ENCODE measurements at regions not wholly inside any gene's neighbourhood (a gene's known extent, or its start where the extent isn't known, plus 50 kb on each side); places are given as distances from the start of the nearest gene placed in this dataset.
"Not testable (repeated sequence)": the region's sequence is repeated elsewhere in the genome, so short reads cannot be mapped to it uniquely, and the experiment has no call there.

DNA sequence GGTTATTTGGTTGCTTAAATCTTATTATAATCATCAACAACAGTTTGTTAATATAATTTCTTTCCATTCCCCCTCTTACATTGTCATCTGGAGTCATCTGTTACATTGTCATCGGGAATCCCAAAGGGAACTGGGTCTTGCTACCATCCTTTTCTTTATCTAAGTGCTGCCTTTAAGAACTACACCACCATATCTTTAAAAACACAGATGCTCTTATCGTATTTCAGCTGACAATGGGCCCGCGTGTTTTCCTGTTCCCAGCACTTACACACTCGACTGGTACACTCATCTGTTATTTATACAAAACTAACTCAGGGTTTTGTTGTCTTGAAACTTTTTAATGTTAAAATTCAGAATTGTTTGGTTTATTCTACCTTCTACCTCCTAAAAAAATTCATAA, 256.2 kb upstream of the MGMT start:
- H3K36me3 Mint-ChIP-seq (ENCODE audit: low read depth), result no peaks in the 10 kb centered on the region
- no peak for DNase-seq
- intact Hi-C loops (cut with micrococcal nuclease), result no loop called here
- no peak for ATAC-seq (ENCODE audit: low read depth)
- H3K9me3 Mint-ChIP-seq, result peaks cover 2% of the 10 kb centered on the region
- TF ChIP-seq, protein P1, sequence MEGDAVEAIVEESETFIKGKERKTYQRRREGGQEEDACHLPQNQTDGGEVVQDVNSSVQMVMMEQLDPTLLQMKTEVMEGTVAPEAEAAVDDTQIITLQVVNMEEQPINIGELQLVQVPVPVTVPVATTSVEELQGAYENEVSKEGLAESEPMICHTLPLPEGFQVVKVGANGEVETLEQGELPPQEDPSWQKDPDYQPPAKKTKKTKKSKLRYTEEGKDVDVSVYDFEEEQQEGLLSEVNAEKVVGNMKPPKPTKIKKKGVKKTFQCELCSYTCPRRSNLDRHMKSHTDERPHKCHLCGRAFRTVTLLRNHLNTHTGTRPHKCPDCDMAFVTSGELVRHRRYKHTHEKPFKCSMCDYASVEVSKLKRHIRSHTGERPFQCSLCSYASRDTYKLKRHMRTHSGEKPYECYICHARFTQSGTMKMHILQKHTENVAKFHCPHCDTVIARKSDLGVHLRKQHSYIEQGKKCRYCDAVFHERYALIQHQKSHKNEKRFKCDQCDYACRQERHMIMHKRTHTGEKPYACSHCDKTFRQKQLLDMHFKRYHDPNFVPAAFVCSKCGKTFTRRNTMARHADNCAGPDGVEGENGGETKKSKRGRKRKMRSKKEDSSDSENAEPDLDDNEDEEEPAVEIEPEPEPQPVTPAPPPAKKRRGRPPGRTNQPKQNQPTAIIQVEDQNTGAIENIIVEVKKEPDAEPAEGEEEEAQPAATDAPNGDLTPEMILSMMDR (IDR thresholded peaks at IDR 0.05), result no peak
- no peak overlapping the region for H3K4me3 Mint-ChIP-seq
- H3K27ac Mint-ChIP-seq, result no peak overlapping the region
- H3K27me3 Mint-ChIP-seq, result no peaks in the 10 kb centered on the region
- CTCF ChIA-PET, result no interaction called here
- H3K4me1 Mint-ChIP-seq, result no peaks in the 10 kb centered on the region
- POLR2A ChIA-PET, result no interaction called here

DNA sequence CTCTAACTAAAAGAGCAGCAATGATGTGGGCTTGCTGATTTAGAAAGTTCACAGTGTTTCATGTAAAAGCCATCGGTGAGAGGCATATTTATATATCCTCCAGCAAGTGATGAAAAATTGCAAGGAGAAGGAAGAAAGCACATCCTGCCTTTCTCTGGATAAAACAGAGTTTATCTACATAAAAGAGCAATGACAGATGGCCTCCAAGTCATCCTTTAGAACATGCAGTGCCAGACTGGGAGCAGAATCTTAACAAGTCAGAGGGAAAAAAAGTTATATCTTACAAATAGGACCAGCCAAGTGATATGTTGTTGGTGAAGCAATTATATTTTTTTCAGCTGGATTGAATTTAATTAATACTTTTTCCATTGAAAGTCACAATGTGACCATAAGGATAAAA, 253.8 kb upstream of the MGMT start:
- ChIA-PET CTCF (no interaction called here), POLR2A (no interaction called here)
- TF ChIP-seq, protein P1 (IDR thresholded peaks at IDR 0.05), result no peak
- peaks cover 2% of the 10 kb centered on the region for H3K9me3 Mint-ChIP-seq
- DNase-seq (no peak), ATAC-seq (ENCODE audit: low read depth) (no peak)
- intact Hi-C loops (cut with micrococcal nuclease), result no loop called here
- H3K27ac Mint-ChIP-seq, result no peak overlapping the region
- no peak overlapping the region for H3K4me3 Mint-ChIP-seq
- H3K27me3 Mint-ChIP-seq, result no peaks in the 10 kb centered on the region
- H3K4me1 Mint-ChIP-seq, result no peaks in the 10 kb centered on the region
- no peaks in the 10 kb centered on the region for H3K36me3 Mint-ChIP-seq (ENCODE audit: low read depth)

DNA sequence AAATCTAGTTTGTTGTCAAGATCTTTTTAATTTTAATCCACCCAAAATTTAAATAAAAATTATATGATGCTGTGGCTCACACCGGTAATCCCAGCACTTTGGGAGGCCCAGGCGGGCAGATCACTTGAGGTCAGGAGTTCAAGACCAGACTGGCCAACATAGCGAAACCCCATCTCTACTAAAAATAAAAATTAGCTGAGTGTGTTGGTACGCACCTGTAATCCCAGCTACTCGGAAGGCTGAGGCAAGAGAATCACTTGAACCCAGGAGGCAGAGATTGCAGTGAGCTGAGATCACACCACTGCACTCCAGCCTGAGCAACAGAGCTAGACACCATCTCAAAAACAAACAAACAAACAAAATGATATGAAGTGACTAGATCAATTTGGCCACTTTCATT, 253.0 kb upstream of the MGMT start:
- H3K4me3 Mint-ChIP-seq; CTCF ChIA-PET; DNase-seq; POLR2A ChIA-PET; H3K27ac Mint-ChIP-seq; H3K4me1 Mint-ChIP-seq; H3K9me3 Mint-ChIP-seq; H3K36me3 Mint-ChIP-seq (ENCODE audit: low read depth); H3K27me3 Mint-ChIP-seq; ATAC-seq (ENCODE audit: low read depth); intact Hi-C loops (cut with micrococcal nuclease): not testable (repeated sequence)

DNA sequence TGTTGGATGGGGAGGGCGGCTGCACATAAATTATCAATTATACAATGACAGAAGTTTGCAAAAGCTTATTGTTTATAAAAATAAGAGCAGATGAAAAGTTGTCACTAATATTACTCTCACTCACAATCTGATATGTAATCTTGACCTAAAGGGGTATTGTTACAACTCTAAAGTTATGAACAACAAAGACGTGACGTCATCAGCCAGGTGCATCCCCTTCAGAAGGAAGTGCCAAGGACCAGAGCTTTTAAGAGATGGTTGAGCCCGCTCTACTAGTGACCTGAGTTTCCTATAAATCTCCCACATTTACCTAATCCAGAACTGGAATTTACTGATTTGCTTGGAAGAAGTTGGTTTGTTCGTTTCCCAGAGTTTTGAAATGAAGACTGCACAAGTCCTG, 247.7 kb upstream of the MGMT start:
- intact Hi-C loops (cut with micrococcal nuclease), result no loop called here
- Mint-ChIP-seq H3K4me1 (no peaks in the 10 kb centered on the region), H3K36me3 (ENCODE audit: low read depth) (no peaks in the 10 kb centered on the region), H3K4me3 (no peak overlapping the region), H3K27me3 (no peaks in the 10 kb centered on the region), H3K9me3 (peaks cover 2% of the 10 kb centered on the region), H3K27ac (no peak overlapping the region)
- DNase-seq (no peak), ATAC-seq (ENCODE audit: low read depth) (no peak)
- ChIA-PET CTCF (no interaction called here), POLR2A (no interaction called here)
- TF ChIP-seq, protein P1 (IDR thresholded peaks at IDR 0.05), result no peak

DNA sequence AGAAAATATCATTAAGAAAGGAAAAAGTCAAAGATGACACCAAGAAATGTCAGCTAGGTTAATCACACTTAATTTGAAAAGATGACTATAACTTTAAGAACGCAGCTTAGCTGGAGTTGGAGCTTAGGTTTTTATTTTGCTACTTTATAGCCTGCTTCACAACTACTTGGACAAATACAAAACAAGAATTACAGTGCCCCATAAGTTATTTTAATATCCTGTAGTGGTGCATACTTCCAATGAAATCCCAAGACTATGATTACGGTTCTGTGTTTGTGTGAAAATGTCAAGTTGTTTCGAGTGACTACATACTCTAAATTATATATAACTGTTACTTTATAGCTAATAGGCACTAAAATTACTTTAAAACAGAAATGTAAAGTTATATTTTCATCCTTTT, 244.6 kb upstream of the MGMT start:
- Mint-ChIP-seq H3K4me3 (no peak overlapping the region), H3K9me3 (no peaks in the 10 kb centered on the region), H3K36me3 (ENCODE audit: low read depth) (no peaks in the 10 kb centered on the region), H3K4me1 (no peaks in the 10 kb centered on the region), H3K27me3 (no peaks in the 10 kb centered on the region), H3K27ac (no peak overlapping the region)
- DNase-seq, result no peak
- POLR2A ChIA-PET, result no interaction called here
- TF ChIP-seq, protein P1 (IDR thresholded peaks at IDR 0.05), result no peak
- no peak for ATAC-seq (ENCODE audit: low read depth)
- CTCF ChIA-PET, result no interaction called here
- intact Hi-C loops (cut with micrococcal nuclease), result no loop called here

DNA sequence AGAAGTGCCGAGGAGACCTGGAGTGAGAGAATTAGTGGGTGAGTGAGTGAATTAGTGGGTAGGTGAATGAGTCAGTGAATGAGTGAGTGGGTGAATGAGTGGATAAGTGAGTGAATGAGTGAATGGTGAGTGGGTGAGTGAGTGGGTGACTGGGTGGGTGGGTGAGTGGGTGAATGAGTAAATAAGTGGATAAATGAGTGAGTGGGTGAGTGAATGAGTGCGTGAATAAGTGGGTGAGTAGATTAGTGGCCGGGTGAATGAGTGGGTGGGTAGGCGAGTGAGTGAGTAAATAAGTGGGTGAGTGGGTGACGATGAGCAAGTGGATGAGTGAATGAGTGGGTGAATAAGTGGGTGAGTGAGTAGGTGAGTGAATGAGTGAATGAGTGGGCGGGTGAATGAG, 243.7 kb upstream of the MGMT start:
- intact Hi-C loops (cut with micrococcal nuclease), result no loop called here

More for the DNA sequence above, 243.7 kb upstream of the MGMT start:
- no peaks in the 10 kb centered on the region for H3K36me3 Mint-ChIP-seq (ENCODE audit: low read depth)
- no peak overlapping the region for H3K4me3 Mint-ChIP-seq
- H3K4me1 Mint-ChIP-seq, result no peaks in the 10 kb centered on the region
- H3K27ac Mint-ChIP-seq, result no peak overlapping the region
- DNase-seq, result no peak
- TF ChIP-seq, protein P1 (IDR thresholded peaks at IDR 0.05), result no peak
- no peaks in the 10 kb centered on the region for H3K9me3 Mint-ChIP-seq
- ChIA-PET CTCF (no interaction called here), POLR2A (no interaction called here)
- no peak for ATAC-seq (ENCODE audit: low read depth)
- no peaks in the 10 kb centered on the region for H3K27me3 Mint-ChIP-seq
